Activated T-cell treated with anti-CD3 and anti-CD28 coated beads, Interleukin-2, amount 50 U/mL, for 48 hours (primary cell): ENCODE measurements at regions not wholly inside any gene's neighbourhood (a gene's known extent, or its start where the extent isn't known, plus 50 kb on each side); places are given as distances from the start of the nearest gene placed in this dataset.

Experiments
- DNase-seq, 2 experiments: peaks; one replicate each; pipeline ENCODE4 v3.0.0-alpha.2; 2020

DNA sequence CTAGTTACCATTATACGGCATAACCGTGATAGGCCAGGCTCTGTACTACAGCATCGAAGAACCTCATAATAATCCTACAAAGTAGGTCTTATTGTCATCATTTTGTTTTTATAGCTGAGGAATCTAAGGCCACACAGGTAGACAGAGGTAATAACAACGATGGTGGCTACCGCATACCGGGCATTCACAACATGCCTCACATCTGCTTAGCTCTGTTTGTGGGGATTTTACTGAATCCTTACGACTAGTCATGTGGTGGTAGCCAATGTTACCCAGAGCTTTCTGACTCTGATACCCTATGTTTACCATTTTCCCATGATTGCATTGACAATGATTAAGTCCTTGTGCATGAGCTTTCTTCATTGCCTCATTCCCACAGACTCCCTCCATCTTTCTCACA lies 269.4 kb downstream of the TCF7L2 start:
- DNase-seq: no peak

DNA sequence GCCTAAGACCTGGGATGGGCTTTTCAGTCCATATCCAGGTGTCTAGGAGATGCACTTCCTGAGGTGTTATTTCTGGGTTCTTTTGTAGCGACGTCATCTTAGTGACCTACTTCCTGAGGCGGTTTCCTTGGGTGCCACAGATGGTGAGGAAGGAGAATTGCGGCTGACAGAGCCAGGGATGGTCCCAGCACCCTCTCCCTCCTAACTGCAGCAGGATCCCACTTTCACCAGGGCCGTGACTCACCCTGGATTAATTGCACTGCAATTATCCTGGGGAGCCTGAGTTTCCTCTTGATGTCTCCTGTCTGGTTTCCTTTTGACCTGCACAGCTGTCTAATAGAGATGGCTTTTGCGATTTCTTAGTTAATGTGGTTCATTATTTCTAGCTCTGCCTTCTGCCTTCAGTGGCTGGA lies 271.7 kb downstream of the TCF7L2 start:
- DNase-seq: no peak

DNA sequence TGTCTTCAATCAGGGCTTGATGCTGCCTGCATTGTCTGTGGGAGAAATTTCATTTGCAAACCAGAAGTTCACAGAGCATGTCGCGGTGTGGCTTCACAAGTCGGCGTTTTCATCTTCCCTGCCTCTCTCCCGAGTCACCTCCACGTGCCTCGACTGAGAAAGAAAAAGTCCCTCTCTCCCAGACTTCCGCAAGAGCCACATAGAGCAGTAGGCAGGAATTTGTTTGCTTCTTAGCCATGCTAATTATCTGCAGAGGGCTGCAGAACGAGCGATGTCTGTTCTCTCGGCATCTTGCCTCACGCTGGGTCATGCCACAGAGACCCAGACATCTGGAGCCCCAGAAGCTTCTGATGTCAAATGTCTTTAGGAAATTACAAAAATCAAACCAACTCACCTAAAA lies 272.2 kb downstream of the TCF7L2 start:
- DNase-seq: no peak

DNA sequence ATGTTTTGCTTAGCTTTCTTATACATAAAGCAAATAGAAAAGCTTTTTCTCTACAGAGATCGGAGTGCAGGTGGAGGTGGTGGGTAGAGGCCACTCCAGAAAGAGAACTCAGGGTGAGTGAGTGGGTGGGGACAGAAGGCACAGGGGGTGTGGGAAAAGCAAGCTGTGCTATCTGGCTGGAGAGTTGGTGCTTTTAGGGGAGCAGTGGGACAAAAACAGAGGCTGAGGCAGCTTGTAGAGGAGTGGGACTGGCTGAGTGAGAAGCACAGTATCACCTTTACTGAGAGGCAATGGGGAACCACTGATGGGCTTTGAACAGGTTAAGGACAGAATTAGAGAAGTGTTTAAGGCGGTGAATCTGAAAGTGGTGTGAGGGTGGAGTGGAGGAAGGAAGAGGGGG lies 275.3 kb downstream of the TCF7L2 start:
- no peak for DNase-seq

DNA sequence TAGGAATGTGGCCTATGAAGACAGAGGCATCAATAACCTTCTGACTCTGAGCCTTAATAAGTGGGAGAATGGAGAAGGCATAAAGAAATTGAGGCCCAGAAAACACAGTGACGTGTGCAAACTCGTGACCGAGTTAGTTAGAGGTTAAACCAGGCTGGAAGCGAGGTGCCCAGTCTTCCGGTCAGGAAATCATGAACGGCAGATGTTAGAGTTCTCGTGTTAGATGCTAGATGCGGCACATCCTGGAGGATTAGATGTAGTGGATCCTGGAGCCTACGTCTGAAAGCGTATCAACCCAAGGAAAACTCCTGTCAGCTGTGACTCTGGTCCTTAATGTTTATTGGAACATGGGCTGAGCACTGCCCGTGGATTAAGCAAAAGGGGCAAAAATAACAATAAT lies 275.9 kb downstream of the TCF7L2 start:
- no peak for DNase-seq

DNA sequence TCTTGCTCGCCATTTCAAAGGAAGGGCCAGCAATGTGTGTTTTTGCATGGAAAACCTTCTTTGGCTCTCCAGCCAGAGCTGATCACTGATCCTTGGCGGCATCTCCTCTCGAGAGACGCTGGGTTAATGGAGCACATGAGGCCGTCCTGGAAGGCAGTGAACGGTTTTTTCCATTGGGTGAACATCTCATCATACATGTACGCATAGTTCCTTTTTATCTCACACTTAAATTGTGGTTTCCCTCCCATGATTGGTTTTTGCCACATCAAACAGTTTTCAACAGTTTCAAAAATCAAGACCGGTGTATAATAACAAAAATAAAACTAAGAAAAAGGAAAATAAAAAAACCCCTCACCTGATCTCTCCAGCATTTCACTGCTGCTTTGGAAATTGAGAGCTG lies 276.4 kb downstream of the TCF7L2 start:
- peak; percentile 23 to 34 for DNase-seq

DNA sequence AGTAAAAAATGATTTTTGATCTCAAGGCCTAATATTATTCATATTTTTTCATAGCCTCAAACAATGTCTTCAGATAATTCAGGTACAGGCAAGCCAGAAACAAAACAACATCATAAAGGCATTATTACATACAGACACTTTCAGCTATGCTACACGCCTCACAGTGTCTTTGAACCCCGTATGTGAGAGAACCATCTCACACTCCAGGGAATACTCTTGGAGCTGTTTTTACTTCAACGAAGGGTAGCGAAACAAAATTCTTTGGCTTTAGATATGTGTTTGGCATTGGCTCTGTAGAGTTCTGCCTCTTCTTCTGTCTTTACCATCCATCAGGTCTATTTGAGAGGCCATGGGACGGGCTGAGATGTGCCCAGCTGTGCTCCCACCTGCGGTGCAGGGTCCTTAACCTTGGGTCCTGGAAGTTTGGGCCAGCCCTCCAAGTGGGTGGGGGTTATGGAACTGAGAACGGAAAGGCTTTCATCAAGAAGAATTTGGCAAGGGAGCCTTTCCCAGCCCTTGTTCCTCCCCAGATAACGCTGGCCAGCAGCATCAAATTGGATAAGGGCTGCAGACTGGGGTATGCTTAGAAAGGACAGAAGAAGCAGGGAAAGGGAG lies 276.9 kb downstream of the TCF7L2 start:
- no peak for DNase-seq

DNA sequence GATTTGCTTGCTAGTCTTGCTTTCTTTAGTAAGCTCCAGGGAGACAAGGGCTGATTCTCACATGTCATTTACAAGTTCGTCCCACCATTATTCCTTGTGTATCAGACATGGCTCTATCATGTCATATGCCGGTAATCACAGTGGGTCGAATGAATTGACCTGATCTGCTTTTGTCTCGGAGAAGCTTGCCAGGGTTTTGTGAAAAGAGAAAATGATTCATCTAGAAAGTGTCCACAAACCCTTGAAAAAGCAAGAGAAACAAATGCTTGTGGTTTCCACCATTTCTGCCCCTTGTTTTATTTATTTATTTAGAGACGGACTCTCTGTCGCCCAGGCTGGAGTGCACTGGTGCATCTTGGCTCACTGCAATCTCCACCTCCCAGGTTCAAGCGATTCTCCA lies 278.5 kb downstream of the TCF7L2 start:
- no peak for DNase-seq

DNA sequence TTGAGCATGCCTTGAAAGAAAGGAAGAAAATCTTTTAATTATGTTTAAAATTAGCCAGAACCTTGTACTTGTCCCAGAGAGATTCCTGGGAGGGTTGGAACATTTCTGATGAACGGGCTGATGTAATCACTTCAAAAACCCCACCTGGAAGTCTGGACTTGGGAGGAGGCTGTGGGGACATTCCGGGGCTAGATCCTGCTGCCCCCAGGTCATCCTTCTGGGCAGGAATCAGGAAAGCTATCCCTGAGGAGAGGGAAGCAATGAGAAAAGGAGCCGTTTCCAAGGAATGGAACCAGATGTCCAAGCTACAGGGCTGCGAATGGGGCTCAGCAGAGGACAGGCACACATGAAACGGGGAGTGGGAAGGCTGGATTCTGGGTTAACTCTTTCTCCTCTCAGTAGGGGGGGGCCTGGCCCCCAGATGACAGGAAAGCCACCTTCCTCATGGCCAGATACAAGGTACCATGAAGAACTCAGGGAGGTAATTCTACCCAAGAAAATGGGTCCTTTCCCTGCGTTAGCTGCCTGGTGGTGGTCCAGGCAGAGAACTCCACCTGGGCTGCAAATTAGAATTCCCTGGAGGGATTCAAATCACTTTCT lies 280.1 kb downstream of the TCF7L2 start:
- DNase-seq: no peak

DNA sequence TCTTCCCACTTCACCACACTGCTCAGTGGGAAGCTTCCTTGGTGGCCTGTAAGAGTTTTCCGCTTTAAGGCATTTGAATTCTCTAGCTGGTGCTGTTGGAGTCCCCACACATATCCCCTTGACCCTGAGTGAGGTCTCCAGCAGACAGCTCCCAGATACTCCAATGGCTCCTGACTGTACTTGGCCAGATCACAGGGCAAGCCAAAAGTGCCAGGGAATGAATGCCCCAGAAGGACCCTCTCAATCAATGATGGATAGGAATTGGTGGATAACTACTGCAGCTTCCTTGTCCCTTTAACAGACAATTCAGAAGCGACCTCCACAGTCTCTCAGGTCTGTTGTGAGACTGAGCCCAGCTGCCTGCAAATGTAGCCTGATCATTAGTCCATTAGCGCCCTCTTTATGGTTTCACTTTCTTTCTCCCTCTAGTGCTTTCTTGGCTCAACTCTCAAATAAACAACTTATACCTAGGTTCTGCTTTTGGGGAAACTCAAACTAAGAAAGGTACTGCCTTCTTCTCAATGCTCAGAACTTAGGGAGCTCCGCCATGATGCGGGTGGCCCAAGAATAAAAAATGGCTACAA lies 283.0 kb downstream of the TCF7L2 start:
- DNase-seq: no peak

DNA sequence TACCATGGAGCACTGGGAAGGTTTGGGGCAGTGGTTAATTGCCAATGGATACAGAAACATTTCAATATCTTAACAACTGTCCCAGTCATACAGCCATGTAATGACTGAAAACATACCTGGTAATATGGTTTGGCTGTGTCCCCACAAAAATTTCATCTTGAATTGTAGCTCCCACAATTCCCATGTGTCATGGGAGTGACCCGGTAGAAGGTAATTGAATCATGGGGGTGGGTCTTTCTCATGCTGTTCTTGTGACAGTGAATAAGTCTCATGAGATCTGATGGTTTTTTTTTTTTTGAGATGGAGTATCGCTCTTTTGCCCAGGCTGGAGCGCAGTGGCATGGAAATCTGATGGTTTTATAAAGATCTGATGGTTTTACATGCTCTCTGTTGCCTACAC lies 284.4 kb downstream of the TCF7L2 start:
- DNase-seq: no peak

DNA sequence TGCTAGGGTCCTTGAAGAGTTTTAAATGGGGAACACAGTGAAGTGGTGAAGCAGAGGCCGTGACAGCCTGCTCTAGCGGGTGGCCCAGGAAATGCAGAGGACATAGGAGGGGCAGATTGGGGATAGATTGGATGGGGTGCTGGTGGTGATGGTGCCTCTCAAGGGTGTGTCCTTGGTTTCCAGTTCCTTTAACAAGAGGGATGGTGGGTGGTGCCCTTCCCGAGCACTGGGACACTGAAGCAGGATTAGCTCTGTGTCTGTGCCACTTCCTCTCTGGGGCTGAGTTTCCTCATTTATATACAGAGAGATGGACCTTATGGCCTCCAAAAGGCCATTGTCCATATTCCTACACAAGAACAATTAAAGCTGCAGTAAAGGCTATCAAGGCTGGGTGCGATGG lies 285.5 kb downstream of the TCF7L2 start:
- DNase-seq: no peak

DNA sequence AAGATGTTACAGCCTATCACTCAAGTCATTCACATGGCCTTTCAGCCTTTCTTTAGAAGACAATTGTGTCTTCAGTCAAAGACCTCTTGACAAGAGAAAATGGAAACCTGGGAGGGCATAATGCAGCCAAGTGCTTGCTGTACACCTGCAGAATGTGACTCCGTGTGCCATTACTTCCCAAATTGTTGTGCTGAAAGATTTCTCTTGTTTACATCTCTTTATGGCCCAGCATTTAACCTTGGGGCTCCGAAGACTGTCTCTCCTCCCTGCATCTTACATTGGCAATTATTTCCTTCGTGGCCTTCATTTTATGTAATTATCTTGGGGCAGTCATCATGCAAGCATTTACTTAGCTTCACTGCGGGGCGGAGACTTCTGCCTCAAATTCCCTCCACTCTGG lies 287.0 kb downstream of the TCF7L2 start:
- DNase-seq: no peak

DNA sequence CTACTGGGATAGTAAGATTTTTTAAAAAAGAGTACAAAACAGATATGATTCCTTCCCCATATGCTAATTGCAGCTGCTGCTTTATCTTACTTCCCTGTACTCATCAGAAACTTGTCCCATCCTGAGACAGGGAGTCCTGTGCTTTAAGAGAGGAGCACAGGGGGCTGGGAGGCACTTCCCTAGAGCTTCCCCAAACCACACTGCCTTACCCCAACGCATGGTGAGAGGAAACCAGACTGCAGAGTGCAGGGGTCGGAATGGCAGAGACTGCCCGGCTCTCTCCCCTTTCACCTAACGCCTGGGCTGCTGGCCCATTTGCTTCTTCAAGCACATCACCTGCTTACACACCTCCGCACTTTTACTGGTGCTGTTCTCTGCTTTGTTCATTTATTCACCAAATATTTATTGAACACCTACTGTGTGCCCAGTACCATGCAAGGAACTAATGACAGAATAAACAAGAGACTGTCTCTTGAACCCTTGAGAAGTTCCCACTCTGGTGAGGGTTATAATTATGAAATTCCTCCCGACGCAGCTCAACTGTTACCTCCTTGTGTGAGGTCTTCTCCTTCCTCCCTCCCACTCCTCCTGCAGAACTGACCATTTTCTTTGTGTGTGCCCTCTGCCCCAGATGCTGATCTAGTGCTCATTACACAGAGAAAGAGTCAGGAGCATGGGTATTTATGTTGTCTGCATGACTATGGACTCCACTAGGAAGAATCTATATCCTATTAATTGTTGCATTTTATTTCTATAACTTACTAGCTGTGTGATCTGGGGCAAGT lies 289.7 kb downstream of the TCF7L2 start:
- DNase-seq: no peak

DNA sequence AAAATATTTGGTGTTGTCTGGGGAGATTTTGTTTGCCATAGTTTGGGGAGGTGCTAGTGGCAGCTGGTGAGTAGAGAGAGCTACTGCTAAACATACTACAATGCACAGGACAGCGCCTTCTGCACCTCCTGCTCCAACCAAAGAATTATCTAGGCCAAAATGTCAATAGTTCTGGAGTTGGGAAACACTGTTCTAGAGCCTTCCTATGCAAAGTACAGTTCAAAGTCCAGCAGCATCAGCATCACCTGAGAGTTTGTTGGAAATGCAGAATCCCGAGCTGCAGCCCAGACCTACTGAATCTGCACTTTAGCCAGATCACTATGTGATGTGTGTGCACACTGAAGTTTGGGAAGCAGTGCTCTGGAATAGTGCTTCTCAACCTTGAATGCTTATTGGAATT lies 290.7 kb downstream of the TCF7L2 start:
- DNase-seq: no peak

DNA sequence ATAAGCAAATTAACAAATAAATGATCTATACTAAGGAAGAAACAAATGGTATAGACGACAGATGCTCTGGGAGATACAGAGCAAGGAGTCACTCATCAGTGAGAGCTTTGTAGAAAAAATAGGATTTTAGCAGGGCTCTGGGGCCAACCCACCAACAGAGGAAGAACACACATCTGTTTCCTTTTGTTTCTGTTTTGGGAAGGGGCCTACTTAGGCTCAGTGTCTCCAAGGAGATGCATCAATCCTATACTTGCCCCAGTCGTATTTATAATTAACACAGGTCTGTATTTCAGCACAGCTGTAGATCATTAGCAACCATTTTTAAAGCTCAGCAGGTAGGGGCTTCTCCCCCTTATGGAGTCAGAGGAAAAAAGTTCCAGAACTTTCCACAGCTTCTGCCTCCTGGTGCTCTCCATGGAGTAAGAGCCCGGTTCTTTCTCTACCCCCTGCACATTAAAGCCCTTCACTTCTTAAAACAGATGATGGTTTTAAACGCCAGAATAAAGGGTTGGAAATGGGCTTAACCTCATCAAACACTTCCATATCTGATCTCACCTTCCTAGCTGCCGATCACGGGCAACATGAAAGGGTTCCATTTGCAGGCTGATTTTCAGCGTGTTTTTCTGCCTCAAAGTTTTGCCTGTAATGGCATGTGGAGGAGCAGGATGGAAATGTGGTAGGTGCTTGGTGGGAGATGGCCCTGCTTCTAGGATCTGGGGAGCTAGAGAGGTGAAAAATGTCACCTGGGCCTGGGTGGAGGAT lies 291.7 kb downstream of the TCF7L2 start:
- no peak for DNase-seq

DNA sequence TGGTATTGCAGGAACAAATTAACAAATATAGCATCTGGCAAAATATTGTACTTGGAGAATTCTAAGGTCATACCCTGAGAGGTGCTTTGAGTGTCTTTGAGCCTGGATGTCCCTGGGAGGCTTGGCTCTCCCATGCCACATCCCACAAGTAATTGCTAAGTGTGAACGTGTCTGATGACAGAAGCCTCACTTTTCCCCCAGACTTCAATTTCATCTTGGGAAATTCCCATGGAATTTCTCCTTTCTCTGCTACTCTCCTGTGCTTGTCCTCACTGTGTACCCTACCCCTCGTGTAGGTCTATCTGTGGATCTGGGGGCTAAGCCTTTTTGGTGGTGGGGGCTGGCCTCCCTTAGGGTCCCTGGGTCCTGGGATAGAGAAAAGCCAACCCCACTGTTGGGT lies 293.3 kb downstream of the TCF7L2 start:
- DNase-seq: no peak

DNA sequence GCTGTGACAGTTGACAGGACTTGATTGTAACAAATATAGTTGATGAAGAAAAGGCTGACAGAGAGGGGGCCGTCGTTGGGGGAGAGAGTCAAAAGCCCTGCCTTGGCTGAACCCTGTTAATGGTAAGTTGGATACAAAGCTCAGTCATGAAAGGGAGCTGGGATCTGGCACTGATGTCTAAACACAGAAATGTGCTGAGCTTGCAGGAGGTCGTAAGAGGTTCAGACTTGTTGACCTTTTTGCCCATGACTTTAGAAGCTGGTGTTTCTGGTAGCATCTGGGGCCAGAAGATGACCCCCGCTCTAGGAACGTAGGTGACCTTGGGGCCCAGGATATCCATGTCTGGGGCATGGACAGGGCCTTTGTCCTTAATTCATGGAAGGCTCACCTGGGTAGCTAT lies 294.7 kb downstream of the TCF7L2 start:
- DNase-seq: no peak

DNA sequence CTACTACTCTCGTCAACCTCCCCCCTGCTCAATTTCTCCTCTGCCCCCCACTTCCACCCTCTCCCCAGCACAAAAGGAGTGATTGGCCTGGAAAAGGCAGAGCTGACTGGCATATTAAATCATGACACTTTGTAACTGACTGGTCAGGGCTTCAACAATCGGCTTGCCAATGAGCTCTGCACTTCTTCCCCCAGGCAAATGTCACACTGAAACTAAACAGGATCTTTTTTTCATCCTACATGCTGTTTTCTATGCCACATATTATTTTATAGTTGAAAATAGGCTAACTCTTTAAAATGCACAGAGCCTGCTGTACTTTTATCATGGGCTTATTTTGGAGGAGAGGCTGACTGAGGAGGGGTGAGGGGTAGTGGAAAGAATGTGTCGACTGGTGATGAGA lies 295.2 kb downstream of the TCF7L2 start:
- no peak for DNase-seq

DNA sequence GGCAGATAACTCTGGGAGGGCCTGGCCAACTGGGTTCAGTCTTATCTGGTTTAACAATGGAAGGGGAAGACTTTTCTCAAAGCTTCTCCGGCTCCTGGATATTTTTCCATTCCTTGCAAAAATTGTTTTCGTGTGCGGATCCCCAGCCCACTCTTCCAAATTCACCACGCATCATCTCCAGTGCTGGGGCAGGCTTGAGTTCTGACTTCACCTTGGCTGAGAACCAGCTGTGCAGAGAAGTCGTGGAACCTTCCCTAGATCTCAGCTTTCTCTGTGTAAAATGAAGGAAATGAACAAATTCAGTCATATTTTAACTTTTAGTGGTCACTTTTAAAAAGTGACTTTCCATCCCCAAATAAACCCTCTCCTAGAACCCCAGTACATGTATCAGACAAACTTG lies 297.0 kb downstream of the TCF7L2 start:
- DNase-seq: no peak

DNA sequence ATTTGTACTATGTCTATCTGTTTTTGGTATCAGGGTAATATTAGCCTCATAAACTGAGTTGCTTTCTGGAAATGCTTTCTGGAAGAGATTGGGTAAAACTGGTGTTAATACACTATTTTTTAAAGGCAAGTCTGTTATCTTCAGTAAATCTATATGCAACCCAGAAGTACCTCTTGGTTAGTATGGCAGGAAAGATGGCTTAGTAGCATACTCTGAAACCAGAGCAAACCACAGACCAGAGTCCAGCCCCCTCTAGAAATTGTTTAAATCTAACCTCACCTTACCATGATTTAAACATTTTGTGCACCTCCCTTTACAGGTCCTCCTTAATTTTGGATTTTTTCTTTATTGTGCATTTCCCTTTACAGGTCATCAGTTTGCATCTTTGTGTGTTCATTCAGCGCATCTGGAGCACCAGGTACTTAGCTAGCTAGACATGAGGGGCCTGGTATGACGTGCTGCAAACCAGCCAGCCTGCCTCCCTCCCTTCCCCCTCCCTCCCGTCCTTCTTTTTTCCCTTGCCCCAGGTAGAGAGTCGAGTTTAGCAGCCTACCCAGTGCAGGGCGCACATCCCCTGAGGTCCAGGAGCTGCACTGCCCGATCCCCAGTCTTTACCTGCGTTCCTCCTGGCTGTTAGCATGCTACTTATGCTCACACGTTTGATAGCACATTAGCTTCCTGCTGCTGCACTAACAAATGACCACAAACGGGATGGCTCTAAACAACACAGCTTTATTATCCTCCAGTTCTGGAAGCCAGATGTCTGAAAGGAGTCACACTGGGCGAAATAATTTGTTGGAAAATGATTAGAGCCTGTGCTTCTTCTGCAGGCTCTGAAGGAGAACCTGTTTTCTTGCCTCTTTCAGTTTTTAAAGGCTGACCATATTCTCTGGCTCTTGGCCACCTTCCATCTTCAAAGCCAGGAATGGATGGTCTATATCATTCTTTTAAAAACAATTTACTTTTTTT lies 299.9 kb upstream of the HABP2 start:
- DNase-seq: no peak

DNA sequence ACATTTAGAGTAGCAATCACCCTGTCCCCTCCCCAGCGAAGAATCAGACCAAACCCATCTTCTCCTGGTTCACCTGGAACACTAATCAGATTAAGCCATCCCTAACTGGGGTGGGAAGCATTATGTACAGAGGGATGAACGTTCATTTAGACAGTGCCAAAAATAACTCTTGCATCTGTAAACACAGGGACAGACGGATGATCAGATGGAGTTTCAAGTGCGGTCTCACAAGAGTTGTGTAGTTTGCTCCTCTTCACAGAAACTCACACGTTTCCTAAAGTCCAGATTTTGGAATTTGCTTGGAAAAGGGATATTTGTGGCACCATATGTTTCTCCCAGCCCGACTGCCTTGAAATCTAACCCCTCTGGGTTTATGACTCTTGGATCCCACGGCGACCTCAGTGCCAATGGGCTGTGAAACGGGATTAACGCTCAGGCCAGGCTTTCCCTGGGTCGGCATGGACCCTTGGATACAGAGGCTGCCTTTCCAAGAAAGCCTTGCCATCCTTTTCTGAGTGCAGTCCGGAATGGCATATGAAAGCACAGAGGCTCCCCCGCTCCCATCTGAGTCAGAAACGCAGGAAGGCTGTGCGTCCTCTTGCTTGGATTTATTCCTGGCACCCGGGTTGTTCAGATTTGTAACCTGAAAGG lies 293.2 kb upstream of the HABP2 start:
- no peak for DNase-seq
